Hepatocyte (in vitro differentiated cells): ENCODE measurements at regions not wholly inside any gene's neighbourhood (a gene's known extent, or its start where the extent isn't known, plus 50 kb on each side); places are given as distances from the start of the nearest gene placed in this dataset.

Experiments
- DNase-seq: peaks from one replicate; pipeline ENCODE4 v3.0.0-alpha.2; 2016; ENCODE audit warnings: low spot score
- H2AFZ ChIP-seq: fragments of 200-600 bp; sonication (generic); 2 replicates; pipeline ENCODE4 v1.6.0; 2016; ENCODE audit warnings: antibody characterized with exemption, mild to moderate bottlenecking
- H3K27ac ChIP-seq: fragments of 200-600 bp; sonication (generic); 2 replicates; pipeline ENCODE4 v1.5.1; 2016; ENCODE audit warnings: mild to moderate bottlenecking
- H3K27me3 ChIP-seq: fragments of 200-600 bp; sonication (generic); 2 replicates; pipeline ENCODE4 v1.6.1; 2016
- H3K36me3 ChIP-seq: fragments of 200-600 bp; sonication (generic); replicated peaks from 2 replicates; pipeline ENCODE4 v1.5.1; 2016; ENCODE audit warnings: low read depth; ENCODE audit not compliant: insufficient read depth
- H3K4me1 ChIP-seq: fragments of 200-600 bp; sonication (generic); 2 replicates; pipeline ENCODE4 v1.5.1; 2016; ENCODE audit warnings: mild to moderate bottlenecking, moderate library complexity; ENCODE audit not compliant: insufficient read depth
- H3K4me2 ChIP-seq: fragments of 200-600 bp; sonication (generic); 2 replicates; pipeline ENCODE4 v1.6.0; 2016
- H3K4me3 ChIP-seq: fragments of 200-600 bp; sonication (generic); 2 replicates; pipeline ENCODE4 v1.5.1; 2016; ENCODE audit warnings: mild to moderate bottlenecking
- H3K79me2 ChIP-seq: fragments of 200-600 bp; sonication (generic); 2 replicates; pipeline ENCODE4 v1.6.0; 2017; ENCODE audit warnings: mild to moderate bottlenecking
- H3K9me2 ChIP-seq: fragments of 200-600 bp; sonication (generic); replicated peaks from 2 replicates; pipeline ENCODE4 v1.6.0; 2017; ENCODE audit warnings: mild to moderate bottlenecking; ENCODE audit not compliant: insufficient read depth
- H3K9me3 ChIP-seq: fragments of 200-600 bp; sonication (generic); 2 replicates; pipeline ENCODE4 v1.5.1; 2016; ENCODE audit warnings: low read depth, mild to moderate bottlenecking
- H4K20me1 ChIP-seq: fragments of 200-600 bp; sonication (generic); 2 replicates; pipeline ENCODE4 v1.6.0; 2016; ENCODE audit warnings: mild to moderate bottlenecking; ENCODE audit not compliant: insufficient read depth, poor library complexity, severe bottlenecking
- EZH2 ChIP-seq: fragments of 200-600 bp; sonication (generic); IDR thresholded peaks from 2 replicates; pipeline ENCODE4 v1.6.1; 2016; ENCODE audit warnings: antibody characterized with exemption, mild to moderate bottlenecking, borderline replicate concordance
- EZH2phosphoT487 ChIP-seq: fragments of 200-600 bp; sonication (generic); IDR thresholded peaks from one replicate; pipeline ENCODE4 v1.6.1; 2018; ENCODE audit warnings: antibody characterized with exemption, mild to moderate bottlenecking, low read depth, moderate library complexity; ENCODE audit not compliant: unreplicated experiment, severe bottlenecking
- WGBS: methylation state at CpG from one replicate; pipeline ENCODE4 v1.1.6; 2016; ENCODE audit warnings: low lambda C conversion rate; ENCODE audit errors: missing lambda C conversion rate; 5-methylcytosine and 5-hydroxymethylcytosine counted together
- TF ChIP-seq, protein P1 (sequence below): fragments of 200-600 bp; sonication (generic); IDR thresholded peaks from 2 replicates; pipeline ENCODE4 v1.5.1; 2016; ENCODE audit warnings: antibody characterized with exemption, mild to moderate bottlenecking; ENCODE audit not compliant: poor library complexity

DNA sequence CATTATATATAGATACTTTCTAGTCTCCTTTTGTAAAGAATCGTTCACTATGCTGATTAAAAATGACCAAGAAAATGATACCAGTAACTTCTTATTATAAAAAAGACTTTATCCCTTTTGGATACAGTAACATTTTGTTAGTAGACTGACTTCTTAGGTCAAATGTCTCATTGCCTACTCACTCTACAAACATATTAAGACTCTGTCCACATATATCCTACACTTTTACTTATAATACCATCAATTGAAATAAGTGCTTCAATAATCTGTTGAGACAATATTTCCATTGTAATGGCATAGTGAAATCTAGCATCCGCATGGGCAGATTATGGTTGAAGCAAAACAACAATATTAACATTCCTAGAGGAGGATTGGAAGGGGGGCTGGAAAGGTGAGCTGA, 180.6 kb downstream of the ARL4A start:
- H3K4me3 ChIP-seq, result no peak overlapping the region
- H3K27ac ChIP-seq, result no peak overlapping the region
- no peaks in the 10 kb centered on the region for H3K9me3 ChIP-seq
- no peak for TF ChIP-seq EZH2
- TF ChIP-seq, protein P1, sequence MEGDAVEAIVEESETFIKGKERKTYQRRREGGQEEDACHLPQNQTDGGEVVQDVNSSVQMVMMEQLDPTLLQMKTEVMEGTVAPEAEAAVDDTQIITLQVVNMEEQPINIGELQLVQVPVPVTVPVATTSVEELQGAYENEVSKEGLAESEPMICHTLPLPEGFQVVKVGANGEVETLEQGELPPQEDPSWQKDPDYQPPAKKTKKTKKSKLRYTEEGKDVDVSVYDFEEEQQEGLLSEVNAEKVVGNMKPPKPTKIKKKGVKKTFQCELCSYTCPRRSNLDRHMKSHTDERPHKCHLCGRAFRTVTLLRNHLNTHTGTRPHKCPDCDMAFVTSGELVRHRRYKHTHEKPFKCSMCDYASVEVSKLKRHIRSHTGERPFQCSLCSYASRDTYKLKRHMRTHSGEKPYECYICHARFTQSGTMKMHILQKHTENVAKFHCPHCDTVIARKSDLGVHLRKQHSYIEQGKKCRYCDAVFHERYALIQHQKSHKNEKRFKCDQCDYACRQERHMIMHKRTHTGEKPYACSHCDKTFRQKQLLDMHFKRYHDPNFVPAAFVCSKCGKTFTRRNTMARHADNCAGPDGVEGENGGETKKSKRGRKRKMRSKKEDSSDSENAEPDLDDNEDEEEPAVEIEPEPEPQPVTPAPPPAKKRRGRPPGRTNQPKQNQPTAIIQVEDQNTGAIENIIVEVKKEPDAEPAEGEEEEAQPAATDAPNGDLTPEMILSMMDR, result no peak
- DNase-seq, result no peak
- no peaks in the 10 kb centered on the region for H3K4me1 ChIP-seq
- no peak overlapping the region for H2AFZ ChIP-seq
- H3K9me2 ChIP-seq, result no peaks in the 10 kb centered on the region
- H3K79me2 ChIP-seq, result no peaks in the 10 kb centered on the region
- no peaks in the 10 kb centered on the region for H3K36me3 ChIP-seq
- no peaks in the 10 kb centered on the region for H3K27me3 ChIP-seq
- WGBS, result 89% methylated on average over 2 of the region's 2 CpGs
- no peak overlapping the region for H3K4me2 ChIP-seq
- no peaks in the 10 kb centered on the region for H4K20me1 ChIP-seq

DNA sequence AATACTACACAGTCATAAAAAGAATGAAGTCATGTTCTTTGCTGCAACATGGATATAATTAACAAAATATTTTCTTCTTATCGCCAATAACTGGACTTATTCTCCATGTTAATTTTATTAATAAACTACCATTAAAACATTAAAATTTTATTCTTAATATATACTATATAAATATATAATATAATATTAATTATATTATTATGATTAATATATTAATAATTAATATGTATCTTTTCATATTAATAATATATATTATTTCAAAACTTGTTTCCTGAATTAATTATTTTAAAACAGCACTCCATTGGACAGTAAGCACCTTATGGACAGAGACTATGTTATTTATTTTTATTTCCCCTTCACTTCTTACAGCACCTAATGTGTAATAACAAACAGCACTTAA, 182.8 kb downstream of the ARL4A start:
- no peak overlapping the region for H2AFZ ChIP-seq
- H3K9me2 ChIP-seq, result no peaks in the 10 kb centered on the region
- H3K27me3 ChIP-seq, result no peaks in the 10 kb centered on the region
- no peak overlapping the region for H3K27ac ChIP-seq
- WGBS, result 100% methylated on average over 1 of the region's 1 CpG
- H3K9me3 ChIP-seq, result no peaks in the 10 kb centered on the region
- DNase-seq, result no peak
- no peaks in the 10 kb centered on the region for H3K4me1 ChIP-seq
- no peak overlapping the region for H3K4me2 ChIP-seq
- H3K36me3 ChIP-seq, result no peaks in the 10 kb centered on the region
- H4K20me1 ChIP-seq, result no peaks in the 10 kb centered on the region
- no peaks in the 10 kb centered on the region for H3K79me2 ChIP-seq
- TF ChIP-seq, protein P1, result no peak
- TF ChIP-seq EZH2, result no peak
- no peak for TF ChIP-seq EZH2phosphoT487
- H3K4me3 ChIP-seq, result no peak overlapping the region

DNA sequence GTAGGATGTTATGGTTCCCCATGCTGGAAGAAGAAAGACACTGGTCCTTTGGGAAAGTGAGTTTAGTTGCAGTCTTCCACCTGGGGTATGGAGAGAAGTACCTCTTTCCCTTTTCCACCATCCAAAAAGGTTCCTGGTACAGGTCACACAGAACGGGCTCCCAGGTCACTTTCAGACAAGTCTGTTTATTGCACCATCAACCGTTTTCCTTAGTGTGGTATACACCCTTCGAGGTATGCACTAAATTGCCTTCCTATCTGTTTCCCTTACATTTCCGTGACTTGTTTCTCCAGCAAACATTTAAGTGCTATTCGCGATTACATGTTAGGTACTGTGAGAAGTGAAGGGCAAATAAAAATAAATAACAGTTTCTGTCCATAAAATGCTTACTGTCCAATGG, 185.1 kb downstream of the ARL4A start:
- Histone ChIP-seq H3K36me3 (no peaks in the 10 kb centered on the region), H3K9me3 (no peaks in the 10 kb centered on the region)

DNA sequence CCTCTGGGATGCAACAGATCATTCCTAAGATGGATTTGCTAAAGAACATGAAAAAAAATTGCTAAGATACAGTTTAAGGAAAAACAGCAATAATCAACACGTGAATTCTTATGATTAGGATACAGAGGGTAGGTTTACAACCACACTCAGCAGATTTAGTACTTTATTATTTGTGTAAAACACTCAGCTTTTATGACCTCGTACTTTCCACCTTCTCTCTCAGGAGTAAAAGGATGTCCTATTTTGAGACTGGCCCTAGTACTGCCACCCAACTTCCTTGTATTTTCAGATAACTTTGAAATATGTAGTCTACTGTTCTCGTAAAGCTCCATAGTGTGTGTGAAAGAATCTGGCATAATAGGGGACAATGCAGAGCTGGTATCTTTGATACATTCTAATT, 186.1 kb downstream of the ARL4A start:
- H3K4me1 ChIP-seq, result no peaks in the 10 kb centered on the region
- DNase-seq, result no peak
- no peaks in the 10 kb centered on the region for H3K36me3 ChIP-seq
- no peaks in the 10 kb centered on the region for H3K9me2 ChIP-seq
- WGBS, result 66% methylated on average over 3 of the region's 3 CpGs
- no peak overlapping the region for H3K4me3 ChIP-seq
- TF ChIP-seq EZH2phosphoT487, result no peak
- TF ChIP-seq EZH2, result no peak
- TF ChIP-seq, protein P1, result no peak
- no peaks in the 10 kb centered on the region for H3K9me3 ChIP-seq
- no peak overlapping the region for H2AFZ ChIP-seq
- no peak overlapping the region for H3K27ac ChIP-seq
- H3K4me2 ChIP-seq, result no peak overlapping the region
- no peaks in the 10 kb centered on the region for H3K79me2 ChIP-seq
- H4K20me1 ChIP-seq, result no peaks in the 10 kb centered on the region
- no peaks in the 10 kb centered on the region for H3K27me3 ChIP-seq

More for the DNA sequence above, 185.1 kb downstream of the ARL4A start:
- Histone ChIP-seq H2AFZ (no peak overlapping the region), H3K4me1 (no peaks in the 10 kb centered on the region), H3K27me3 (no peaks in the 10 kb centered on the region), H4K20me1 (no peaks in the 10 kb centered on the region), H3K4me3 (no peak overlapping the region), H3K4me2 (no peak overlapping the region), H3K27ac (no peak overlapping the region), H3K79me2 (no peaks in the 10 kb centered on the region), H3K9me2 (no peaks in the 10 kb centered on the region)
- 85% methylated on average over 6 of the region's 6 CpGs for WGBS
- no peak for TF ChIP-seq EZH2
- TF ChIP-seq, protein P1, result no peak
- no peak for TF ChIP-seq EZH2phosphoT487
- DNase-seq, result no peak
